ENCODE measurements at regions not wholly inside any gene's neighbourhood (a gene's known extent, or its start where the extent isn't known, plus 50 kb on each side); places are given as distances from the start of the nearest gene placed in this dataset.

DNA sequence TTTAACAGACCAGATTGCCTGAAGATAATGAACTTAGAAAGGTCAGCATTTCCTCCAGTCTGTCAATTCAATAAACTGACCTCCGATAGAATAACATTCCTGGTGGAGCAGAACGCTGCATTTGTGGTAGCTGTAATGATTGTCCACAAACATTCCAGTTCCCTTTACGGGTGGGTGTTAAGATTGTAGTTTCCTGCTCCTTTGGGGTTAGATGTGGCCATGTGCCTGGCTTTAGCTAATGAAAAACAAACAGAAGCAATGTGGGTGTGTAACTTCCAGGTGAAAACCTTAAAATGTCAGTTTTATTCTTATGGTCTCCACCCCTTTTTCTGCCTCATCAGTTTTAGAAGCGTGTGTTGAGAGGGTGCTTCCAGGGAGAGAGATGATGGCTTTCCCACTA, 217.3 kb upstream of the CRY1 start:
- TF ChIP-seq, protein P1, sequence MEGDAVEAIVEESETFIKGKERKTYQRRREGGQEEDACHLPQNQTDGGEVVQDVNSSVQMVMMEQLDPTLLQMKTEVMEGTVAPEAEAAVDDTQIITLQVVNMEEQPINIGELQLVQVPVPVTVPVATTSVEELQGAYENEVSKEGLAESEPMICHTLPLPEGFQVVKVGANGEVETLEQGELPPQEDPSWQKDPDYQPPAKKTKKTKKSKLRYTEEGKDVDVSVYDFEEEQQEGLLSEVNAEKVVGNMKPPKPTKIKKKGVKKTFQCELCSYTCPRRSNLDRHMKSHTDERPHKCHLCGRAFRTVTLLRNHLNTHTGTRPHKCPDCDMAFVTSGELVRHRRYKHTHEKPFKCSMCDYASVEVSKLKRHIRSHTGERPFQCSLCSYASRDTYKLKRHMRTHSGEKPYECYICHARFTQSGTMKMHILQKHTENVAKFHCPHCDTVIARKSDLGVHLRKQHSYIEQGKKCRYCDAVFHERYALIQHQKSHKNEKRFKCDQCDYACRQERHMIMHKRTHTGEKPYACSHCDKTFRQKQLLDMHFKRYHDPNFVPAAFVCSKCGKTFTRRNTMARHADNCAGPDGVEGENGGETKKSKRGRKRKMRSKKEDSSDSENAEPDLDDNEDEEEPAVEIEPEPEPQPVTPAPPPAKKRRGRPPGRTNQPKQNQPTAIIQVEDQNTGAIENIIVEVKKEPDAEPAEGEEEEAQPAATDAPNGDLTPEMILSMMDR (conservative IDR thresholded peaks at IDR 0.05 in 1 of 2, IDR thresholded peaks at IDR 0.05 in 1 of 2; ENCODE audit: low read depth in 1 of 2, low read length in 2 of 2): no peak
- no peak for TF ChIP-seq EZH2 (IDR thresholded peaks at IDR 0.05; ENCODE audit: low read length, missing control alignments)

All from fibroblast of lung (primary cell).